ENCODE measurements at regions not wholly inside any gene's neighbourhood (a gene's known extent, or its start where the extent isn't known, plus 50 kb on each side); places are given as distances from the start of the nearest gene placed in this dataset.

GRCh38 chr9:111276431-111277128 is 53.4 kb downstream of the OR2K2 start:
- TF ChIP-seq CTCF (IDR thresholded peaks at IDR 0.05; ENCODE audit: low read depth, low read length, poor library complexity, severe bottlenecking) (no peak), EZH2phosphoT487 (IDR thresholded peaks at IDR 0.05; ENCODE audit: borderline replicate concordance, low read length) (no peak)
